AG04450 (cell line): ENCODE measurements at regions not wholly inside any gene's neighbourhood (a gene's known extent, or its start where the extent isn't known, plus 50 kb on each side); places are given as distances from the start of the nearest gene placed in this dataset.

Experiments
- CTCF ChIA-PET: fragments of 300-600, 350-600 bp; formaldehyde crosslinking; extraction: SDS; loops from one replicate; lab custom pipeline; 2022; ENCODE audit warnings: antibody characterized with exemption, inconsistent platforms; lab: Charles Lee
- POLR2A ChIA-PET: fragments of 350-600 bp; formaldehyde crosslinking; extraction: SDS; loops from one replicate; lab custom pipeline; 2021; ENCODE audit warnings: antibody characterized with exemption, inconsistent platforms; lab: Yijun Ruan, JAX
- DNase-seq: peaks from one replicate; pipeline ENCODE4 v3.0.0-alpha.2; 2011; ENCODE audit warnings: low read depth, low spot score
- H3K27ac ChIP-seq: one replicate; pipeline ENCODE4 v1.5.1; 2012; ENCODE audit warnings: low read depth, low read length, control low read depth
- H3K27me3 ChIP-seq: one replicate; pipeline ENCODE4 v1.6.0; 2012; ENCODE audit warnings: low read length; ENCODE audit not compliant: control insufficient read depth, insufficient read depth
- H3K4me3 ChIP-seq: 2 replicates; pipeline ENCODE4 v1.5.1; 2011; ENCODE audit warnings: mild to moderate bottlenecking, low read depth, low read length, control low read depth
- H3K9me3 ChIP-seq: 2 replicates; pipeline ENCODE4 v1.5.1; 2012; ENCODE audit warnings: low read length; ENCODE audit not compliant: control insufficient read depth, insufficient read depth
- CTCF ChIP-seq: IDR thresholded peaks from 2 replicates; pipeline ENCODE4 v1.5.1; 2011; ENCODE audit warnings: low read depth, low read length, control low read depth, inconsistent platforms

GRCh38 chr18:43686709-43687108 is 409.4 kb upstream of the SYT4 start:
- POLR2A ChIA-PET: no interaction called here

DNA sequence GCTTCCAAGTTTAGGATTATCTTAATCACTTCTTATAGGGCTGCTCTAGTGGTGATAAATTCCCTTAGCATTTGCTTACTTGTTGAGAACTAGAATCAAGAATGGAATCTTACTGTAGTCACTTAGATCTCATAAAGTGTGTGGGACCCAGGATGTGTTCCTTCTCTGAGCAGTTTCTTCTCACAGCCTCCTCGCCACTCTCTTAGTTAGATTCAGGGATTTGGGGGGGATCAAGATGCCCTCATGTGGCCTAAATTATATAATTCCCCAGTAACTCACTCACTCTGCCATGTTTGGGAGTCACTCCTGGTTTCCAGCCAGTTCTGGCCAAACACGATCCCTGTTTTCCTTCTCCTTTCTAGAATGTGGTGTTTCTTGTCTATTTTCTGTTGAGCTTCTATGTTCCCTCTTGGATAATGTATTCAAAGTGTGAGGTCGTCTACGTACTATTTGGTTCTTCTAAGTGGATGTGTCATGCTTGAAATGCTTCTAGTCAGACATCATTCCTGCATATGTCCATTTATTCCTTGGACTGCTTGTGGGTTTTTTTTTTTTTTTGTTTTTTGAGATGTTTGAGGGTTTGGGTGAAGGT is 414.9 kb upstream of the SYT4 start:
- ChIA-PET CTCF (interaction anchor here (0.7 to 1.5 kb wide), 4 partner anchors 7 to 1578 kb away, joined by 3 to 10 read pairs (median 4); no protein-coding TSS in a partner anchor), POLR2A (no interaction called here)
- H3K27ac ChIP-seq: no peak overlapping the region
- TF ChIP-seq CTCF: no peak
- H3K4me3 ChIP-seq: no peak overlapping the region
- no peaks in the 10 kb centered on the region for H3K9me3 ChIP-seq
- H3K27me3 ChIP-seq: no peaks in the 10 kb centered on the region
- DNase-seq: no peak

More at GRCh38 chr18:43686709-43687108, 409.4 kb upstream of the SYT4 start:
- TF ChIP-seq CTCF: no peak
- no peaks in the 10 kb centered on the region for H3K27me3 ChIP-seq
- H3K9me3 ChIP-seq: no peaks in the 10 kb centered on the region
- no peak overlapping the region for H3K4me3 ChIP-seq
- CTCF ChIA-PET: no interaction called here
- no peak overlapping the region for H3K27ac ChIP-seq
- no peak for DNase-seq

GRCh38 chr18:43702399-43702798 is 425.1 kb upstream of the SYT4 start:
- ChIA-PET POLR2A (no interaction called here), CTCF (no interaction called here)
- Histone ChIP-seq H3K9me3 (no peaks in the 10 kb centered on the region), H3K27ac (no peak overlapping the region), H3K4me3 (no peak overlapping the region), H3K27me3 (no peaks in the 10 kb centered on the region)
- no peak for DNase-seq
- no peak for TF ChIP-seq CTCF

DNA sequence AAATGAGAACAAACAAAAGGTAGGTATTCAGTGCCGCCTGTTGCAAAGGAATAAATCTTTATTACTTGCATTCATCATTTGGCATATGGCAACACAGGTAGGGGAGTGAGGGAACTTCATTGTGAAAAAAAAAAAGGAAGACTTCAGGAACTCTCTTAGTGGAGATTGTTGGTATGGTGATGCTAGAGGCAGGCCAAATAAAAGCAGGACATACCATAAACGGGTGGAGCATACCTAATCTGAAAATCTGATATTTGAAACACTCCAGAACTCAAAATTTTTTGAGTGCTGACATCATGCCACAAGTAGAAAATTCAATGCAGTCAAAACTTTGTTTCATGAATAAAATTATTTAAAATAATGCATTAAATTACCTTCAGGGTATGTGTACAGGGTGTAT is 425.8 kb upstream of the SYT4 start:
- Histone ChIP-seq H3K4me3 (no peak overlapping the region), H3K27ac (no peak overlapping the region), H3K9me3 (no peaks in the 10 kb centered on the region), H3K27me3 (no peaks in the 10 kb centered on the region)
- TF ChIP-seq CTCF: no peak
- ChIA-PET CTCF (no interaction called here), POLR2A (no interaction called here)
- no peak for DNase-seq

GRCh38 chr18:43705850-43706249 is 428.6 kb upstream of the SYT4 start:
- Histone ChIP-seq H3K27ac (no peak overlapping the region), H3K9me3 (no peaks in the 10 kb centered on the region), H3K27me3 (no peaks in the 10 kb centered on the region), H3K4me3 (no peak overlapping the region)
- no peak for TF ChIP-seq CTCF
- ChIA-PET CTCF (no interaction called here), POLR2A (no interaction called here)
- DNase-seq: no peak
